Suprapubic skin (tissue), 4 donors: ENCODE measurements at regions not wholly inside any gene's neighbourhood (a gene's known extent, or its start where the extent isn't known, plus 50 kb on each side); places are given as distances from the start of the nearest gene placed in this dataset.

Source experiments
- EP300 ChIP-seq: sonication (generic); formaldehyde crosslinking; IDR thresholded peaks from one replicate; pipeline ENCODE4 v1.6.1; 2017; ENCODE audit warnings: antibody characterized with exemption
- POLR2A ChIP-seq, 2 donors: fragments of 450-650 bp; IDR thresholded peaks; one replicate each; pipeline ENCODE4 v1.6.1; 2017; ENCODE audit warnings: antibody characterized with exemption in 2 of 2, mild to moderate bottlenecking in 2 of 2, moderate library complexity in 2 of 2
- POLR2AphosphoS5 ChIP-seq, 3 donors: sonication (generic); formaldehyde crosslinking; IDR thresholded peaks; one replicate each; pipeline ENCODE4 v1.6.1; 2017; ENCODE audit warnings: antibody characterized with exemption in 3 of 3
- TF ChIP-seq, protein P1 (sequence below), 2 donors: fragments of 200-600 bp in 1 of 2; fragments of 450-650 bp in 1 of 2; sonication (generic) in 1 of 2; IDR thresholded peaks; one replicate each; pipeline ENCODE4 v1.5.1; 2016 to 2019; ENCODE audit warnings: antibody characterized with exemption in 2 of 2, mild to moderate bottlenecking in 1 of 2, moderate library complexity in 1 of 2

DNA sequence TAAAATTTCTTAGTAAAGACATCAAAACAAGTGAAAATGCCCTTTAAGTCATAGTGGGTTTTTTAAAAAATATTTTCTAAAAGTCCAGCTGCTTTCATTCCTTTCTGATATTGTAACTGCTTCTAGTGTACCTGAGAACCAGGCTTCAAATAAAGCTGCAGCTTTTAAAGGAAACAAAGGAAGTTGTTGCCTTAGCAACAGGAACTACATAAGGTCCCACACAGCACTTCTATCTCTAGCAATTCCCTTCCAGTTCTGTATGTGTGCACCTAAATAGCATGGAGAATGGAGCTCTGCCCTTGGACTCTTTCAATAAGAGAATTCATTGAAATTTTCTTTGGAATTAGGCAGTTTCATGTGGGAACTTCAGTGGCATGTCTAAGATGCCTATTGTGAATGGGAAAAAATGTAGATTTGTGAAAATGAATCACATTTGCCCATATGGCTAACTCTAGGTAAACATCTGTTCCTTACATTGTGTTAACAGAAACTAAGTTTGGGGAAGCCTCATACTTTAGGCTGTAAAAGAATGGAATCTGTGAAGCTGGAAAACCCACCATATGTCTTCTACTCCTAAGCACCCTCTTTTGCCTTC is 206.4 kb downstream of the KIF2B start:
- TF ChIP-seq, protein P1, sequence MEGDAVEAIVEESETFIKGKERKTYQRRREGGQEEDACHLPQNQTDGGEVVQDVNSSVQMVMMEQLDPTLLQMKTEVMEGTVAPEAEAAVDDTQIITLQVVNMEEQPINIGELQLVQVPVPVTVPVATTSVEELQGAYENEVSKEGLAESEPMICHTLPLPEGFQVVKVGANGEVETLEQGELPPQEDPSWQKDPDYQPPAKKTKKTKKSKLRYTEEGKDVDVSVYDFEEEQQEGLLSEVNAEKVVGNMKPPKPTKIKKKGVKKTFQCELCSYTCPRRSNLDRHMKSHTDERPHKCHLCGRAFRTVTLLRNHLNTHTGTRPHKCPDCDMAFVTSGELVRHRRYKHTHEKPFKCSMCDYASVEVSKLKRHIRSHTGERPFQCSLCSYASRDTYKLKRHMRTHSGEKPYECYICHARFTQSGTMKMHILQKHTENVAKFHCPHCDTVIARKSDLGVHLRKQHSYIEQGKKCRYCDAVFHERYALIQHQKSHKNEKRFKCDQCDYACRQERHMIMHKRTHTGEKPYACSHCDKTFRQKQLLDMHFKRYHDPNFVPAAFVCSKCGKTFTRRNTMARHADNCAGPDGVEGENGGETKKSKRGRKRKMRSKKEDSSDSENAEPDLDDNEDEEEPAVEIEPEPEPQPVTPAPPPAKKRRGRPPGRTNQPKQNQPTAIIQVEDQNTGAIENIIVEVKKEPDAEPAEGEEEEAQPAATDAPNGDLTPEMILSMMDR (IDR thresholded peaks at IDR 0.05): no peak
- TF ChIP-seq POLR2AphosphoS5 (IDR thresholded peaks at IDR 0.05) (no peak), EP300 (no peak), POLR2A (IDR thresholded peaks at IDR 0.05) (no peak)
